OCI-LY3 (cell line): ENCODE measurements at regions not wholly inside any gene's neighbourhood (a gene's known extent, or its start where the extent isn't known, plus 50 kb on each side); places are given as distances from the start of the nearest gene placed in this dataset.

Source experiments
- EZH2phosphoT487 ChIP-seq: fragments of 200-600 bp; shearing (Covaris generic); IDR thresholded peaks from 2 replicates; pipeline ENCODE4 v1.6.1; 2018; ENCODE audit warnings: antibody characterized with exemption, mixed run types, low read depth
- TF ChIP-seq, protein P1 (sequence below): fragments of 200-600, 300-600 bp; sonication (generic); IDR thresholded peaks from 2 replicates; pipeline ENCODE4 v1.5.1; 2014; ENCODE audit warnings: antibody characterized with exemption, low read length, low read depth

DNA sequence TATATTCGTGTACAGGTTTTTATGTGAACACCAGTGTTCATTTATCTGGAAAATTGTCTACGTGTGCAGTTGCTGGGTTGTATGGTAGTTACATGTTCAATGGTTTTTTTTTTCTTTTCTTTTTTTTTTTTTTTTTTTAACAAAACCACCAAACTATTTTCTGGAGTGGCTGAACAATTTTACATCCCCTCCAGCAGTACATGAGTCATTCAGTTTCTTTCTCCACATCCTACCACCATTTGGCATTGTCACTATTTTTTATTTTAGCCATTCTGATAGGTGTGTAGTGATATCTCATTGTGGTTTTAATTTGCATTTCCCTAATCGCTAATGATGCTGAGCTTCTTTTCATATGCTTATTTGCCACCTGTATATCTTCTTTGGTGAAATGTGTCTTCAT lies 256.3 kb upstream of the EOMES start:
- TF ChIP-seq, protein P1, sequence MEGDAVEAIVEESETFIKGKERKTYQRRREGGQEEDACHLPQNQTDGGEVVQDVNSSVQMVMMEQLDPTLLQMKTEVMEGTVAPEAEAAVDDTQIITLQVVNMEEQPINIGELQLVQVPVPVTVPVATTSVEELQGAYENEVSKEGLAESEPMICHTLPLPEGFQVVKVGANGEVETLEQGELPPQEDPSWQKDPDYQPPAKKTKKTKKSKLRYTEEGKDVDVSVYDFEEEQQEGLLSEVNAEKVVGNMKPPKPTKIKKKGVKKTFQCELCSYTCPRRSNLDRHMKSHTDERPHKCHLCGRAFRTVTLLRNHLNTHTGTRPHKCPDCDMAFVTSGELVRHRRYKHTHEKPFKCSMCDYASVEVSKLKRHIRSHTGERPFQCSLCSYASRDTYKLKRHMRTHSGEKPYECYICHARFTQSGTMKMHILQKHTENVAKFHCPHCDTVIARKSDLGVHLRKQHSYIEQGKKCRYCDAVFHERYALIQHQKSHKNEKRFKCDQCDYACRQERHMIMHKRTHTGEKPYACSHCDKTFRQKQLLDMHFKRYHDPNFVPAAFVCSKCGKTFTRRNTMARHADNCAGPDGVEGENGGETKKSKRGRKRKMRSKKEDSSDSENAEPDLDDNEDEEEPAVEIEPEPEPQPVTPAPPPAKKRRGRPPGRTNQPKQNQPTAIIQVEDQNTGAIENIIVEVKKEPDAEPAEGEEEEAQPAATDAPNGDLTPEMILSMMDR = no peak
- no peak for TF ChIP-seq EZH2phosphoT487
